IPS-15b (cell line): ENCODE measurements at regions not wholly inside any gene's neighbourhood (a gene's known extent, or its start where the extent isn't known, plus 50 kb on each side); places are given as distances from the start of the nearest gene placed in this dataset.

Experiments
- H3K27me3 ChIP-seq: one replicate; pipeline ENCODE4 v1.6.1; 2013; ENCODE audit warnings: low read length; ENCODE audit not compliant: control insufficient read depth, insufficient read depth
- H3K36me3 ChIP-seq: one replicate; pipeline ENCODE4 v1.6.1; 2013; ENCODE audit warnings: low read length; ENCODE audit not compliant: control insufficient read depth, insufficient read depth
- H3K4me1 ChIP-seq: one replicate; pipeline ENCODE4 v1.6.1; 2013; ENCODE audit warnings: mild to moderate bottlenecking, low read length; ENCODE audit not compliant: control insufficient read depth, insufficient read depth
- H3K4me3 ChIP-seq: one replicate; pipeline ENCODE4 v1.5.1; 2013; ENCODE audit warnings: low read depth, low read length
- H3K9ac ChIP-seq: one replicate; pipeline ENCODE4 v1.6.1; 2013; ENCODE audit warnings: low read depth, mild to moderate bottlenecking, low read length
- H3K9me3 ChIP-seq: one replicate; pipeline ENCODE4 v1.6.1; 2013; ENCODE audit warnings: mild to moderate bottlenecking, low read length; ENCODE audit not compliant: control insufficient read depth, insufficient read depth

DNA sequence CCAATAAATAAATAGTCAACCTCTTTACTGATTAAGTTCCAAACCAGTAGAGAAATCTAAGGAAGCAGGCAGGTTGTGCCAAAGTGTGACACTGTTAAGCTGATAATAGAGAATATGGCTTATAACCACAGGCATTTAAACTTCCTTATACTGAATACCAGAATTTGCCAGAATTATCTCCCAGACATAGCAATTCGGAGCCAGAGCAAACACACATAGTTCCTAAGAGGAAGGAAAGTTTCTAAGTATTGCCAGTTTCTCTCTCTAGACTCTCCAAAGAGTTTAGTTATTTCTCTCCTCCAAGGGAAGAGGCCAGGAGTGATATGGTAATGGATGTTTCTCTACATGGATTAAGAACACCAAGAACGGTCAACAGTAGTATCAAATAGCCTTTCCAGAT lies 191.7 kb upstream of the CPEB2 start:
- H3K4me1 ChIP-seq, result no peaks in the 10 kb centered on the region
- no peak overlapping the region for H3K4me3 ChIP-seq
- H3K27me3 ChIP-seq, result no peaks in the 10 kb centered on the region
- no peaks in the 10 kb centered on the region for H3K36me3 ChIP-seq
- no peak overlapping the region for H3K9ac ChIP-seq
- no peaks in the 10 kb centered on the region for H3K9me3 ChIP-seq

- Histone ChIP-seq H3K9ac (no peak overlapping the region), H3K36me3 (no peaks in the 10 kb centered on the region), H3K4me1 (no peaks in the 10 kb centered on the region), H3K4me3 (no peak overlapping the region), H3K27me3 (no peaks in the 10 kb centered on the region), H3K9me3 (no peaks in the 10 kb centered on the region)
These were observed 190.2 kb upstream of the CPEB2 start for GRCh38 chr4:14812101-14812500.

DNA sequence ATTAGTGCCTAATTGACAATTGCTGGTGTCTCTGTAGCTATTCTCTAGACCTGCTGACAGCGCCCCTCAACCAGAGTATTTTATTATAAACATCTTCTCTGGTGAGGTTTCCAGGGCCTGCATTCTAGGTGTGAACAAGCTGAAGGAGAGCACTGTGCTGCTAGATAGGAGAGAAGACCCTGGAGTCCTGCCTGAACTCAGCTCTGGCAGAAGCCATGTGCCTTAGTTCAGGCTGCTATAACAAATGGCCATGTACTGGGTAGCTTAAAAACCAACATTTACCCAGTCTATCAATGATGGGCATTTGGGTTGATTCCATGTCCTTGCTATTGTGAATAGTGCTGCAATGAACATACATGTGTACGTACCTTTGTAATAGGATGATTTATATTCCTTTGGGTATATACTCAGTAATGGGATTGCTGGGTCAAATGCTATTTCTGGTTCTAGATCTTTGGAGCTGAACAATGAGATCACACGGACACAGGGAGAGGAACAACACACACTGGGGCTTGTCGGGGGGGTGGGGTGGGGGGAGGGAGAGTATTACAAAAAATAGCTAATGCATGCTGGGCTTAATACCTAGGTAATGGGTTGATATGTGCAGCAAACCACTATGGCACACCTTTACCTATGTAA lies 185.5 kb upstream of the CPEB2 start:
- no peak overlapping the region for H3K4me3 ChIP-seq
- no peaks in the 10 kb centered on the region for H3K36me3 ChIP-seq
- no peaks in the 10 kb centered on the region for H3K4me1 ChIP-seq
- no peak overlapping the region for H3K9ac ChIP-seq
- no peaks in the 10 kb centered on the region for H3K27me3 ChIP-seq
- H3K9me3 ChIP-seq, result no peaks in the 10 kb centered on the region

DNA sequence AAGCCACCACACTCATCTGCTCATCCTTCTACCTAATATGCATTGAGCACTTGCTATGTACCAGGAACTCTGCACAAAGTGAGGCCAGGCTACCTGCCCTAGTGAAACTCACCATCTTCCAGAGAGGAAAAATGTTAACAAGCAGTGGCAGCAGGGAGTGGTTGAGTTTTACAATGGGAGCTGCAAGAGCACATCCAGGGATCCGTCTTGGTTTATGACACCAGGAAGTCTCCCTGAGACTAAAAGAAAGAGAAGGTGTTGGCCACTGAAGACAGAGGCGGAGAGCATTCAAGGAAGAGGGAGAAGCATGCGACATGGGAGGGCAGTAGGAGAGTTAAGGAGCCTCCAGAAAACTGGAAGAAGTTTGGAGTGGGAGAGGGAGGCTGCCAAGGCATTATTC lies 178.1 kb upstream of the CPEB2 start:
- H3K4me3 ChIP-seq, result no peak overlapping the region

DNA sequence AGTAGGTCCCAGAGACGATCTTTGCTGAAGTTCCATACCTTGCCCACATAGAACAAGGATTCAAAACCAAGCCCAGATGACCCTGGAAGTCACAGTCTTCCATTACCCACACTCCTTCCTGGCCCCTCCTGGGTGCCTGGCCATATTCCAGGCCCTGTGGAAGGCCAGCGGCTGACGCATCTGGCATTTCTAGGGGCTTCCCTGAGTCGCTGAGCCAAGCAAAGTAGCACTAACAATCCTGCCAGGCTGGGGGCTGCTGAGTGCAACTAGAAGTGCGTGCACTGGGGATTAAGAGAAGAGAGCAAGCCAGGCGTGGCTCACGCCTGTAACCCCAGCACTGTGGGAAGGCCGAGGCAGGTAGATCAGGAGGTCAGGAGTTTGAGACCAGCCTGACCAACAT lies 175.2 kb upstream of the CPEB2 start:
- Histone ChIP-seq H3K9ac (no peak overlapping the region), H3K4me3 (no peak overlapping the region), H3K36me3 (no peaks in the 10 kb centered on the region), H3K27me3 (no peaks in the 10 kb centered on the region), H3K4me1 (no peaks in the 10 kb centered on the region), H3K9me3 (no peaks in the 10 kb centered on the region)

More for the DNA sequence above, 178.1 kb upstream of the CPEB2 start:
- H3K9ac ChIP-seq, result no peak overlapping the region
- no peaks in the 10 kb centered on the region for H3K4me1 ChIP-seq
- H3K9me3 ChIP-seq, result no peaks in the 10 kb centered on the region
- H3K27me3 ChIP-seq, result no peaks in the 10 kb centered on the region
- H3K36me3 ChIP-seq, result no peaks in the 10 kb centered on the region

GRCh38 chr4:14829795-14830194 lies 172.5 kb upstream of the CPEB2 start:
- Histone ChIP-seq H3K4me3 (no peak overlapping the region), H3K9ac (no peak overlapping the region), H3K27me3 (no peaks in the 10 kb centered on the region), H3K9me3 (no peaks in the 10 kb centered on the region), H3K4me1 (no peaks in the 10 kb centered on the region), H3K36me3 (no peaks in the 10 kb centered on the region)

- H3K27me3 ChIP-seq, result no peaks in the 10 kb centered on the region
- H3K4me3 ChIP-seq, result no peak overlapping the region
- no peak overlapping the region for H3K9ac ChIP-seq
- no peaks in the 10 kb centered on the region for H3K36me3 ChIP-seq
- no peaks in the 10 kb centered on the region for H3K4me1 ChIP-seq
- H3K9me3 ChIP-seq, result no peaks in the 10 kb centered on the region
These were observed 170.9 kb upstream of the CPEB2 start for GRCh38 chr4:14831416-14831815.

DNA sequence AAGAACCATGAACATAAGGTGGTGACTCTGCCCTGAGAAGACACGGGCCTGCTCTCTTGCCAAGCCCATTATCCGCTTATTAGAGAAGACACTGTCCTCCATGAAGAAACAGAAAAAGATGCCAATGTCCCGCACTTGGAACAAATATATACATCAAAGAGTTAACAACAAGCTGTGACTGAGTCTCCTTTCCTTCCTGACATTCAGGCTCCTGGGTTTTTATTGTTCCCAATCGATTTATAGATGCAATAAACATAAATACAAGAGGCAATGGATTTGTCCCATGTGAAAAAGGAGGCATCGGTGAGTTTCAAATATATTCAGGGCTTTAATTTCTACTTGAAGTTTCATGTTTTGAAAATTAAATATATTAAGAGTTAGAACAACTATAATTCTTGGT lies 169.2 kb upstream of the CPEB2 start:
- Histone ChIP-seq H3K36me3 (no peaks in the 10 kb centered on the region), H3K27me3 (no peaks in the 10 kb centered on the region), H3K9ac (no peak overlapping the region), H3K4me1 (no peaks in the 10 kb centered on the region), H3K4me3 (no peak overlapping the region), H3K9me3 (no peaks in the 10 kb centered on the region)

DNA sequence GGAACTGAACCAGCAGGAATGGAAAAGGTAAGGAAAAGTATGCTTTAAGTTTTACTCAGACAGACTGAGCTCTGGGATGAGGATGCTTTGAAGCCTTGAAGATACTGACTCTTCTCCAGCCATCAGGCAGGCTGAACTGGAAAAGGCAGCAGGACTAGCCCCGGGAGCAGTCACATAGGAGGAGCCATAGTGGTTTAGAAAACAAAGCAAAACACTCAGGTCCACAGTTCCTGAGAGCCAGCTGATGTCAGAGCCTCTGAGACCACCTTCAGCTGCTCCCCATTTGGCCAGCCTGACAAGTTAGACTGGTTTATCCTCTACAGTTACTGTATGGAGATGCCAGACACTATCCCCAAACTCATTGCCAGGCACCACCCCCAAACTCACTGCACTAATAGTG lies 167.9 kb upstream of the CPEB2 start:
- H3K27me3 ChIP-seq, result no peaks in the 10 kb centered on the region
- H3K9ac ChIP-seq, result no peak overlapping the region
- no peaks in the 10 kb centered on the region for H3K4me1 ChIP-seq
- no peak overlapping the region for H3K4me3 ChIP-seq
- no peaks in the 10 kb centered on the region for H3K36me3 ChIP-seq
- no peaks in the 10 kb centered on the region for H3K9me3 ChIP-seq

DNA sequence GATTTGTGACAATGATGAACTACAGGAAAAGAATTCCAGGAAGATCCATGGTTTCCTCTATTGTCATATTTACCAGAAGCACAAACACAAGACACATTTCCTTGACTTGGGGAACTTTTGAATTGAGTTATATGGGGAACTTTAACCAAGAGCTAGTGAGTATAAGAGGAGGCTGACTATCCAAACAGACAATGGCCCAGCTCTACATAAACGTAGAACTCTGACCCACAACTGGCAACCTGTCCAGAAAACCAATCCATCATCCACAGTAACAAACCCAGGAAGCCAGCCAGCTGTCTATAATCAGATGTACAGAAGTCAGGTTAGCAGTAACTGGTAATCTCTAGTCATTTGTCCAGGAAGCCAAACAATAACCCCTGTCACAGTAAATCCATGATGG lies 167.0 kb upstream of the CPEB2 start:
- no peaks in the 10 kb centered on the region for H3K4me1 ChIP-seq
- H3K36me3 ChIP-seq, result no peaks in the 10 kb centered on the region
- no peak overlapping the region for H3K4me3 ChIP-seq
- H3K9ac ChIP-seq, result no peak overlapping the region
- H3K9me3 ChIP-seq, result no peaks in the 10 kb centered on the region
- H3K27me3 ChIP-seq, result no peaks in the 10 kb centered on the region

DNA sequence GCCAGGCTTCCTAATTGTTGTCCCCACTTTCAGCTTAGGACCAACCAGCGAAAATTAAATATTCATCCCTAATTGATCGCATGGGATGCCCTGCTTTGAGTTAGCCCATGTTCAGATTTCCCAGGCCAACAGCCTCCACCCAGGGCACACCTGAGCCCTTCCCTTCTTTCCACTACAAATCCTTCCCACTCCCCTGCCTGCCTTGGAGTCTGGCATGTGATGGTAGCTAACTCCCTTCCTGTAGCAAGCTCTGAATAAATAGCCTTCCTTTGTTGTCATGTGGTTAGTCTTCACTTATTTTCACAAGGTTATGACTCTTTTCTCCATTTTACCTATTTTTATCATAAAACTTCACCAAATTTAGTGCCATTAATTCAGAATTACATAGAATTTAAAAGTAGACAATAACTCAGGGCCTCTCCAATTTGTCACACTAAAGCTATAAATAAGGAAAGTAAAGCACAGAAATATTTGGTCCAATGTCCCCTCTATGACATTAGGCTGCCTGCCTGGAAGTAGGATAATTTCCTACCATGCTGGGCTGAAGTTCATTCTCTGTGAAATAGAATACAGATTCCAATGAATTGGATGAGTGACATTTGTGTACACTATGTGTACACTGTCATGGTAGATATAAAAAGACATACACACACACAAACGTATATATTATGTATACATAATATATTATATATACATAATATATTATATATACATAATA lies 166.4 kb upstream of the CPEB2 start:
- Histone ChIP-seq H3K4me1 (no peaks in the 10 kb centered on the region), H3K4me3 (no peak overlapping the region), H3K36me3 (no peaks in the 10 kb centered on the region), H3K9me3 (no peaks in the 10 kb centered on the region), H3K27me3 (no peaks in the 10 kb centered on the region), H3K9ac (no peak overlapping the region)

DNA sequence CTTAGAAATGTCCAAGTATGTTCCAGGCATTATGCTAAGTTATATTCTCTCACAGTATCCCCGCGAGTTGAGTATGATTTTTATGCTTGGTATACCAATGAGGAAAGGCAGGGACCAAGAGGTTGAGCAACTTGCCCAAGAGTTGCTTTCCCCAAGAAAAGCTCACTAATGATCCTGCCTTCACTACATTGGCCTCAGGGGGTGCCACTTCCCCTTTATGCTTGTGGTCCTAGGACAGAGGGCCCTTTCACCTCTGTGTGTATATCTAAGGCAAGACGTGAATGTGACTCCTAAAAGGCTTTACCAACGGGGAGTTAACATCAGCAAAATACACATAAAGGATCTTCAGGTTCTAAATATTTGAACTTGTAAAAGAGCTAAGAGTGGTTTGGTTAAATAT lies 164.4 kb upstream of the CPEB2 start:
- Histone ChIP-seq H3K36me3 (no peaks in the 10 kb centered on the region), H3K4me1 (no peaks in the 10 kb centered on the region), H3K9me3 (no peaks in the 10 kb centered on the region), H3K9ac (no peak overlapping the region), H3K4me3 (no peak overlapping the region), H3K27me3 (no peaks in the 10 kb centered on the region)
